ENCODE measurements at regions not wholly inside any gene's neighbourhood (a gene's known extent, or its start where the extent isn't known, plus 50 kb on each side); places are given as distances from the start of the nearest gene placed in this dataset.

DNA sequence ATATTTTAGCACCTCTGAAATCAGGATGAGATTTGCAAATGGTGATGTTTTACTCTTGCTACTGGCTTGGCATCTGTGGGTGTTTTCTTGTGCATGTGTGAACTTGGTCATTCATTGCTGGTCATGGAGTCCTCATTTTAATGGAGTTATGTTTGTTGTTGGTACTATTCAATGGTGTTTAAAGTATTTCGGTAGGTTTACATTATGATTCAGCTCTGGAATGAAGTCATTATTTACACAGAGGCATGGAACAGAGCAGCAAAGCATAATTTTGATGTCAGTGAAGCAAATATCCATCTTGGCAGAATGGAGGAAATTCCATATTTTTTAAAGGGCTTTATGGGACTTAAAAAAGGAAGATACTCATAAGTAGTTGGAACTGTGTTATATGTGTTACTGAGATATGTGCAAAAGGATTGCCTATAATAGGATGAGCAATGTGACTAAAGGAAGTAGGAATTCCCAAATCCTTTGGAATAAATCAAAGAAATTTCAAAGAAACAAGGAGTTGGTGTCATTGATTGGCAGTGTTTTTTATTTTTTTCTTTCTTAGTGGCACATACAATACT is 147.4 kb downstream of the ACTBL2 start:
- peak; percentile 67 for DNase-seq (ENCODE audit: low spot score)

DNA sequence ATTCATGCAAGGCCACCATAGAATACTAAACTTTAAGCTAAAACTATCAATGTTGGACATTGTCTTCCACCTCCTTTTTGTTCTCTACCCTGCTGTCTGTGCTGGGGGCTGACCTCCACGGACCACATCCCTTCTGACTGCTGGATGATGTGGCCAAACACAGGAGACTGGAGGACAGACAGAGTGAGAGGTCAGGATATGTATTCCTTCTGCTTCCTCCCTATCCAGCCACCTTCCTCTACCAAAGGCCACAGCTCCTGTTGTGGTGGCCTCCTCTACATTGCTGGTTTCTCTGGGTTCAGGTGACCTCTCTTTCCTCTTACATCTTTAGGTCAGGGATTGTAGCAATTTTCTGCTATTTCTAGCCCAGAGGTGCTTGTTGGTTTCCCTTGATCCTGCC is 148.1 kb downstream of the ACTBL2 start:
- no peak for DNase-seq (ENCODE audit: low spot score)

GRCh38 chr5:57332361-57332760 is 150.2 kb downstream of the ACTBL2 start:
- DNase-seq (ENCODE audit: low spot score), result no peak

GRCh38 chr5:57327561-57328367 is 153.9 kb downstream of the GPBP1 start:
- DNase-seq (ENCODE audit: low spot score), result peak; percentile 91

GRCh38 chr5:57325678-57326397 is 152.0 kb downstream of the GPBP1 start:
- DNase-seq (ENCODE audit: low spot score), result no peak

GRCh38 chr5:57324861-57325260 is 151.0 kb downstream of the GPBP1 start:
- no peak for DNase-seq (ENCODE audit: low spot score)

GRCh38 chr5:57324181-57324580 is 150.3 kb downstream of the GPBP1 start:
- no peak for DNase-seq (ENCODE audit: low spot score)

DNA sequence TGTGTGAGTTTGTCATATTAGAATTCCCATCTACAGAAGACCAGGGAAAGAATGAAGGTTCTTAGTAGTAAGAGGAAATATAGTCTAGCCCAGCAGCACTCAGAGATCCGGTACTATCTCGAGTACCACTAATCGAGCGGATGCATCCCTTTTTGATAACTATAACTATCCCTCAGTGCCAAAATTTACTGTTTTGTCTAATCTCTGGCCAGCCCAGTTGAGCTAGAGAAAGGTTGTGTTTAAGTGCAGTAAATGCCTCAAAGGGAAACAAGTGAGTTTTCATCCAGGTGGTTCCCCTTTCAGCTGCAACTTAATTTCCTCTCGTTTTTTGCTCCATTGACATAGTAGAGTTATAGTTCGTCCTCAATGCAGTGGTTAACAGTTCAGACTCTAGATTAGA is 146.7 kb downstream of the GPBP1 start:
- DNase-seq (ENCODE audit: low spot score), result no peak

DNA sequence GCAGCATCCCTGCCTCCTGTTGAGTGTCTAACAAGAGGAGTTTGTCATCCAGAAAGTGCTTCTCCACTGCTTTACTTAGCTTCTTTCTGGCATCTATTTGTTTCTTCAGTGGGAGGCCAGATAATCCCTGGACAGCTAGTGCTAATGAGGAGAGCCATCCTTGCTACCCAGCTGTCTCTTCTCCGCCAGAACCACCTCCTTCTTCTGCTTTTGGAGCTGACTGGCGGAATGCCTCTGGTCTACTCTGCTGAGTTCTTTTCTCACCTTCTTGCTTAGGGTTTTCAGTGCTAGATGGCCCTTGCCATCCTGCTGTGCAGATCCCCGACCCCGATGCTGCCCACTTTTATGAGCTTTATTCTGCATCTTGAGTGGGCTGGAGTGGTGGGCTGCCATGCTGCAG is 145.8 kb downstream of the GPBP1 start:
- no peak for DNase-seq (ENCODE audit: low spot score)

DNA sequence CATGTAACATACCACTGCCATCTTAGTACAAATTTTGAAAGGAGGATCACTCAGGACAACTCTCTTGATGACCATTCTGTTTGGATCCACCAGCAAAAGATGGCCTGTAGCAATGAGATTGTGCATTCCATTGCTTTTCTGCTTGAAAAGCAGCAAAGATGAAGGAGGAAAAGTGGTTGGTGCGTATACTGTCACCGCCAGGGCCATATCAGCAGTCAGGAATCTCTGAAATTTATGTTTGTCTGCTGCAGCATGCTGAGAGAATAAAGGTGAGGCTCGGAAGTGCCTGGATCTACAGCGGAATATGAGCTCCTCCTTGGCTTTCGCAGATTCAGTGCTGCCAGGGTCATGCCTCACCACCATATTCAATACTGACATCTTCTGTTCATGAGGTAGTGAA is 144.4 kb downstream of the GPBP1 start:
- DNase-seq (ENCODE audit: low spot score), result no peak

DNA sequence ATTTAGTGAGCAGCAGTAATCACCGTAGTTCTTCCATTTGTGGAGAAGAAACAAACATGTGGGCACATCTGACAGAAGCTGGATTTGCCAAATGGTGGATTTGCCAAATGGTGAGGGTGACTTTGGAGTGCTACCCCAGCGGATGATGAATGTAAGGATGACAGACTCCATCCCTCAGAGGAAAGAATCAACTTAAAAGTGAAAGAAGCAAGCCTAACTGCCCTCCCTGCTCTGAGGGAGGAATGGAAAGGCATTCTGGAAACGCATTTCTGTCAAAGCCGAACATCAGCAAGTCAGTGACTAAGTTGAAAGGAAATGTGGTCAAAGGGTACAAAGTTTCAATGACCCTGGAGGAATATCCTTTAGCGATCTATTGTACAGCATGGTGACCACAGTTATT is 143.5 kb downstream of the GPBP1 start:
- DNase-seq (ENCODE audit: low spot score), result no peak

GRCh38 chr5:57316798-57317327 is 143.0 kb downstream of the GPBP1 start:
- DNase-seq (ENCODE audit: low spot score), result peak; percentile 77

DNA sequence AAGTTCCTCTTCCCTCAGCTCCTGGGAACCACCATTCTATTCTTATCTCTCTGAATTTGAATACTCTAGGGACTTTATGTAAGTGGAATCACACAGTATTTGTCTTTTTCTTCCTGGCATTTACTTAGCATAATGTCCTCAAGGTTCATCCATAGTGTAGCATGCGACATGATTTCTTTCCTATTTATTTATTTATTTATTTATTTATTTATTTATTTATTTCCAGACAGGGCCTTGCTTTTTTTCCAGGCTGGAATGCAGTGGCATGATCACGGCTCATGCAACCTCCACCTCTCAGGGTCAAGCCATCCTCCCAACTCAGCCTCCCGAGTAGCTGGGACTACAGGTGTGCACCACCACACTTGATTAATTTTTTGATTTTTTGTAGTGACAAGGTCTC is 142.1 kb downstream of the GPBP1 start:
- DNase-seq (ENCODE audit: low spot score), result no peak

Data from kidney tubule cell (primary cell).